Tibial artery (tissue), 4 donors: ENCODE measurements at regions not wholly inside any gene's neighbourhood (a gene's known extent, or its start where the extent isn't known, plus 50 kb on each side); places are given as distances from the start of the nearest gene placed in this dataset.
"Not testable (repeated sequence)": the region's sequence is repeated elsewhere in the genome, so short reads cannot be mapped to it uniquely, and the experiment has no call there.

Source experiments
- DNase-seq, 2 donors: peaks; one replicate each; pipeline ENCODE4 v3.0.0-alpha.2; 2019
- H3K27ac ChIP-seq, 2 donors: fragments of 200-600 bp; sonication (generic) in 1 of 2; 1 replicate in 1 of 2; 2 replicates in 1 of 2; pipeline ENCODE4 v1.5.1; 2018 to 2019; ENCODE audit warnings: mild to moderate bottlenecking in 1 of 2
- H3K27me3 ChIP-seq, 2 donors: fragments of 200-600 bp; sonication (generic) in 1 of 2; one replicate each; pipeline versions ENCODE4 v1.5.1 to v1.6.0; 2016 to 2019
- H3K36me3 ChIP-seq, 3 donors: fragments of 200-600 bp; sonication (generic) in 2 of 3; one replicate each; pipeline ENCODE4 v1.5.1; 2016 to 2019; ENCODE audit warnings: mild to moderate bottlenecking in 2 of 3
- H3K4me1 ChIP-seq, 4 donors: fragments of 200-600 bp; sonication (generic) in 2 of 4; 1 replicate in 3 of 4; 2 replicates in 1 of 4; pipeline ENCODE4 v1.5.1; 2016 to 2019
- H3K4me3 ChIP-seq, 2 donors: fragments of 200-600 bp; sonication (generic) in 1 of 2; 1 replicate in 1 of 2; 2 replicates in 1 of 2; pipeline ENCODE4 v1.5.1; 2018 to 2019; ENCODE audit warnings: mild to moderate bottlenecking in 2 of 2
- H3K9me3 ChIP-seq, 3 donors: fragments of 200-600 bp; sonication (generic) in 1 of 3; one replicate each; pipeline ENCODE4 v1.5.1; 2016 to 2019
- CTCF ChIP-seq, 2 experiments: fragments of 200-600 bp in 1 of 2; fragments of 450-650 bp in 1 of 2; IDR thresholded peaks; one replicate each; pipeline ENCODE4 v1.5.1; 2017 to 2019; ENCODE audit warnings: antibody characterized with exemption in 2 of 2, mild to moderate bottlenecking in 1 of 2, moderate library complexity in 1 of 2
- intact Hi-C: fragments of 100-400 bp; cut with DNase I; formaldehyde crosslinking; loops from one replicate; pipeline ENCODE4 v1.15.0; 2023; ENCODE audit warnings: low total_unique reads

GRCh38 chr21:9003909-9004814, 1517.2 kb upstream of the TPTE start:
- H3K4me3 ChIP-seq, H3K9me3 ChIP-seq, H3K27me3 ChIP-seq, intact Hi-C loops, H3K27ac ChIP-seq, H3K4me1 ChIP-seq, DNase-seq, H3K36me3 ChIP-seq: not testable (repeated sequence)

GRCh38 chr21:9004815-9005518, 1516.4 kb upstream of the TPTE start:
- DNase-seq, H3K9me3 ChIP-seq, H3K27ac ChIP-seq, intact Hi-C loops, H3K27me3 ChIP-seq, H3K4me1 ChIP-seq, H3K4me3 ChIP-seq, H3K36me3 ChIP-seq: not testable (repeated sequence)

GRCh38 chr21:9005671-9006070, 1515.7 kb upstream of the TPTE start:
- H3K4me3 ChIP-seq, intact Hi-C loops, DNase-seq, H3K36me3 ChIP-seq, H3K9me3 ChIP-seq, H3K27ac ChIP-seq, H3K4me1 ChIP-seq, H3K27me3 ChIP-seq: not testable (repeated sequence)

- H3K4me3 ChIP-seq, H3K9me3 ChIP-seq, H3K4me1 ChIP-seq, H3K36me3 ChIP-seq, H3K27ac ChIP-seq, H3K27me3 ChIP-seq, intact Hi-C loops, DNase-seq: not testable (repeated sequence)
Observed at GRCh38 chr21:9006111-9006510, 1515.3 kb upstream of the TPTE start.

- DNase-seq, H3K27me3 ChIP-seq, H3K4me1 ChIP-seq, intact Hi-C loops, H3K4me3 ChIP-seq, H3K9me3 ChIP-seq, H3K27ac ChIP-seq, H3K36me3 ChIP-seq: not testable (repeated sequence)
Observed at GRCh38 chr21:9006553-9007323, 1514.6 kb upstream of the TPTE start.

GRCh38 chr21:9008636-9009035, 1512.7 kb upstream of the TPTE start:
- Histone ChIP-seq H3K4me3 (no peak overlapping the region), H3K27me3 (peaks cover 0 to 9% of the 10 kb centered on the region in 2 donors), H3K9me3 (no peaks in the 10 kb centered on the region), H3K27ac (no peak overlapping the region), H3K4me1 (no peaks in the 10 kb centered on the region), H3K36me3 (no peaks in the 10 kb centered on the region)
- intact Hi-C loops: no loop called here
- DNase-seq: no peak
- TF ChIP-seq CTCF (IDR thresholded peaks at IDR 0.05): no peak

GRCh38 chr21:9009267-9010016, 1511.9 kb upstream of the TPTE start:
- H3K4me1 ChIP-seq, H3K27ac ChIP-seq, intact Hi-C loops, H3K9me3 ChIP-seq, H3K4me3 ChIP-seq, DNase-seq, H3K36me3 ChIP-seq, H3K27me3 ChIP-seq: not testable (repeated sequence)

GRCh38 chr21:9010121-9010795, 1511.1 kb upstream of the TPTE start:
- H3K27ac ChIP-seq, H3K9me3 ChIP-seq, H3K36me3 ChIP-seq, H3K27me3 ChIP-seq, H3K4me1 ChIP-seq, DNase-seq, H3K4me3 ChIP-seq, intact Hi-C loops: not testable (repeated sequence)

- H3K27ac ChIP-seq, H3K4me3 ChIP-seq, H3K9me3 ChIP-seq, H3K4me1 ChIP-seq, H3K36me3 ChIP-seq, DNase-seq, intact Hi-C loops, H3K27me3 ChIP-seq: not testable (repeated sequence)
Observed at GRCh38 chr21:9010936-9011890, 1510.2 kb upstream of the TPTE start.

- H3K9me3 ChIP-seq, H3K27me3 ChIP-seq, intact Hi-C loops, H3K27ac ChIP-seq, H3K4me3 ChIP-seq, H3K36me3 ChIP-seq, H3K4me1 ChIP-seq, DNase-seq: not testable (repeated sequence)
Observed at GRCh38 chr21:9011916-9012315, 1509.5 kb upstream of the TPTE start.
